ENCODE measurements at regions not wholly inside any gene's neighbourhood (a gene's known extent, or its start where the extent isn't known, plus 50 kb on each side); places are given as distances from the start of the nearest gene placed in this dataset.

- Histone ChIP-seq H3K27me3 (ENCODE audit: control insufficient read depth in 2 of 2, insufficient read depth in 2 of 2, low read length in 2 of 2) (no peaks in the 10 kb centered on the region), H3K4me2 (replicated peaks; ENCODE audit: extremely low read depth, low read length, poor library complexity, severe bottlenecking) (no peak overlapping the region), H4K20me1 (ENCODE audit: insufficient read depth, low read length) (no peaks in the 10 kb centered on the region), H3K27ac (ENCODE audit: low read depth in 1 of 2, low read length in 2 of 2) (no peak overlapping the region), H3K9ac (ENCODE audit: insufficient read depth, low read length, poor library complexity, severe bottlenecking) (no peak overlapping the region), H2AFZ (ENCODE audit: insufficient read depth, low read depth, low read length, poor library complexity, severe bottlenecking) (no peak overlapping the region), H3K4me1 (ENCODE audit: control insufficient read depth in 1 of 2, insufficient read depth in 2 of 2, low read length in 2 of 2) (no peaks in the 10 kb centered on the region), H3K4me3 (replicated peaks in 1 of 3; ENCODE audit: low read depth in 2 of 3, low read length in 3 of 3) (no peak overlapping the region), H3K9me3 (replicated peaks in 1 of 2; ENCODE audit: control insufficient read depth in 1 of 2, insufficient read depth in 1 of 2, low read length in 2 of 2) (peaks cover 11 to 12% of the 10 kb centered on the region in 2 donors), H3K79me2 (ENCODE audit: insufficient read depth, low read length) (no peaks in the 10 kb centered on the region), H3K36me3 (replicated peaks in 1 of 2; ENCODE audit: control insufficient read depth in 1 of 2, insufficient read depth in 2 of 2, low read length in 2 of 2) (no peaks in the 10 kb centered on the region)
- H3K27me3 Mint-ChIP-seq (ENCODE audit: low read depth in 3 of 3) = peaks cover 0 to 1% (median 0%) of the 10 kb centered on the region in 3 donors
- H3K36me3 Mint-ChIP-seq = peaks cover 4 to 7% of the 10 kb centered on the region in 2 donors
- no peak overlapping the region for H3K4me3 Mint-ChIP-seq
- H3K9me3 Mint-ChIP-seq = peaks cover 14 to 36% (median 26%) of the 10 kb centered on the region in 7 donors
- no CpG with 5 or more reads among the region's 1 CpG for WGBS (ENCODE audit: insufficient coverage)
- H3K4me1 Mint-ChIP-seq = no peaks in the 10 kb centered on the region
- no peak for TF ChIP-seq CTCF (IDR thresholded peaks at IDR 0.05)
- no peak for DNase-seq
- H3K27ac Mint-ChIP-seq = no peak overlapping the region
- intact Hi-C loops (cut with micrococcal nuclease) = no loop called here
Observed at GRCh38 chr12:46509135-46509534, 136.6 kb upstream of the SLC38A2 start.

- no peaks in the 10 kb centered on the region for H4K20me1 ChIP-seq (ENCODE audit: insufficient read depth, low read length)
- WGBS (ENCODE audit: insufficient coverage) = 97% methylated on average over 3 of the region's 6 CpGs
- H3K4me3 Mint-ChIP-seq = no peak overlapping the region
Observed at GRCh38 chr12:46508651-46509050, 136.1 kb upstream of the SLC38A2 start.

More at GRCh38 chr12:46508651-46509050, 136.1 kb upstream of the SLC38A2 start:
- Histone ChIP-seq H3K4me3 (replicated peaks in 1 of 3; ENCODE audit: low read depth in 2 of 3, low read length in 3 of 3) (no peak overlapping the region), H3K36me3 (replicated peaks in 1 of 2; ENCODE audit: control insufficient read depth in 1 of 2, insufficient read depth in 2 of 2, low read length in 2 of 2) (no peaks in the 10 kb centered on the region), H3K27ac (ENCODE audit: low read depth in 1 of 2, low read length in 2 of 2) (no peak overlapping the region), H3K9me3 (replicated peaks in 1 of 2; ENCODE audit: control insufficient read depth in 1 of 2, insufficient read depth in 1 of 2, low read length in 2 of 2) (peaks cover 11 to 12% of the 10 kb centered on the region in 2 donors), H3K27me3 (ENCODE audit: control insufficient read depth in 2 of 2, insufficient read depth in 2 of 2, low read length in 2 of 2) (no peaks in the 10 kb centered on the region), H3K9ac (ENCODE audit: insufficient read depth, low read length, poor library complexity, severe bottlenecking) (no peak overlapping the region), H3K4me1 (ENCODE audit: control insufficient read depth in 1 of 2, insufficient read depth in 2 of 2, low read length in 2 of 2) (no peaks in the 10 kb centered on the region), H3K4me2 (replicated peaks; ENCODE audit: extremely low read depth, low read length, poor library complexity, severe bottlenecking) (no peak overlapping the region), H2AFZ (ENCODE audit: insufficient read depth, low read depth, low read length, poor library complexity, severe bottlenecking) (no peak overlapping the region), H3K79me2 (ENCODE audit: insufficient read depth, low read length) (no peaks in the 10 kb centered on the region)
- Mint-ChIP-seq H3K27ac (no peak overlapping the region), H3K27me3 (ENCODE audit: low read depth in 3 of 3) (peaks cover 0 to 1% (median 0%) of the 10 kb centered on the region in 3 donors), H3K4me1 (no peaks in the 10 kb centered on the region), H3K9me3 (peaks cover 14 to 36% (median 26%) of the 10 kb centered on the region in 7 donors), H3K36me3 (peaks cover 4 to 7% of the 10 kb centered on the region in 2 donors)
- no peak for DNase-seq
- TF ChIP-seq CTCF (IDR thresholded peaks at IDR 0.05) = no peak
- intact Hi-C loops (cut with micrococcal nuclease) = no loop called here

All from CD14-positive monocyte (primary cell).